ENCODE measurements at regions not wholly inside any gene's neighbourhood (a gene's known extent, or its start where the extent isn't known, plus 50 kb on each side); places are given as distances from the start of the nearest gene placed in this dataset.

DNA sequence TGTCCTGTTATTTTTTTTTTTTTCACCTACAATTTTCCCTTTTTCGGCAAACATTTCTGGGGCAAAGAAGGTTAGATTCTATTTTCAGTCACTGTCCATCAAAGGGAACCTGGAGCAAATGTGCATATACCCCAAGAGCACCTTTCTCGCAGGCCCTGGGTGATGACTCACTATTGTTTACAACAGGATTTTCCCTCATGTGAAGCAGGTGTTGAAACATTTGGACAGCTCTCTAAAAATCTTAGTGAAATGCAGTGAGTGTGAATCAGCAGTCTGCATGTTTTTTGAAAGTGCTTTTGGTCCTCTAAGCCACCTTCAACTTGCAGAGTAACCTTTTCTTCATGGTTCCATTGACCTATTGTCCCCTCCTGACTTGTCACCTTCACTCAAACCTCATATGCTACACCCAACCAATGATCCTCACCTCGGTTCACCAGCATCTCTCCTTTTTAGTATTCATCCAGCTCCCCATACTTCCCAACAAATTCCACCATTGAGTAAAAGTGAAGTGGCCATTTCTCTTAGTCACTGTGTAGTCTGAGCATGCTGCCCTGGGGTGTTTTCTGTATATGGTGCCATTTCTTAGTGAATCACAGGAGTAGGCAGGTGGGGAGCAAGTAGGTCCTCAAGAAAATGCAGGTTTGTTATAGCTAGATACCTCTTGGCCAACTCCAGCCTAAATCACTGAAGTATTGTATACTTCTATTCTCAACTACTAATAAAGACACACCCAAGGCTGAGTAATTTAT, 260.2 kb downstream of the BMP4 start:
- Histone ChIP-seq H3K36me3 (ENCODE audit: insufficient read depth) (no peaks in the 10 kb centered on the region), H3K4me1 (ENCODE audit: insufficient read depth) (no peaks in the 10 kb centered on the region), H3K4me3 (ENCODE audit: low read depth, low read length) (no peak overlapping the region), H3K27ac (ENCODE audit: low read depth) (no peak overlapping the region)
- DNase-seq (ENCODE audit: extremely low spot score) = no peak
- 86% methylated on average over 3 of the region's 3 CpGs for WGBS

GRCh38 chr14:53695692-53696214, 260.9 kb downstream of the BMP4 start:
- H3K4me3 ChIP-seq (ENCODE audit: low read depth, low read length) = no peak overlapping the region
- H3K36me3 ChIP-seq (ENCODE audit: insufficient read depth) = no peaks in the 10 kb centered on the region
- 96% methylated on average over 2 of the region's 2 CpGs for WGBS
- H3K4me1 ChIP-seq (ENCODE audit: insufficient read depth) = no peaks in the 10 kb centered on the region
- H3K27ac ChIP-seq (ENCODE audit: low read depth) = no peak overlapping the region
- DNase-seq (ENCODE audit: extremely low spot score) = no peak

DNA sequence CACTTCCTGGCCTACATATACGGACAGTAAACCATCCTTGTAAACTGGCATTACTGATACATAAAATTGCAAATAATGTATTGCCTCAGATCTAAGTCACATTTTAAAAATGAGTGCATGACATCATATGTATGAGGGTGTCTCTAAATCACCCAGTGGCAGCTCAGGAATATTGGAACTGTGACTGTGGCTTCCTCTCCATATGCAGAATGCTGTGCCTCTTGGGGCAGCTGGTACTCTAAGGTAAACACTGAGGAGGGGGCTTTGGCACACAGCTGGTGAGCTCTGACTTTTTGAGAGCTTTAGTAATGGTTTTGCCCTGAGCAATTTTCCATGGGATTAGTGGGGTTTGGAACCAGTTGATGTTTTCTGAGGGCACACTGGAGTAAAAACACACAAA, 263.7 kb downstream of the BMP4 start:
- 87% methylated on average over 1 of the region's 1 CpG for WGBS
- no peaks in the 10 kb centered on the region for H3K36me3 ChIP-seq (ENCODE audit: insufficient read depth)
- DNase-seq (ENCODE audit: extremely low spot score) = no peak
- H3K4me1 ChIP-seq (ENCODE audit: insufficient read depth) = no peaks in the 10 kb centered on the region
- no peak overlapping the region for H3K4me3 ChIP-seq (ENCODE audit: low read depth, low read length)
- H3K27ac ChIP-seq (ENCODE audit: low read depth) = no peak overlapping the region

DNA sequence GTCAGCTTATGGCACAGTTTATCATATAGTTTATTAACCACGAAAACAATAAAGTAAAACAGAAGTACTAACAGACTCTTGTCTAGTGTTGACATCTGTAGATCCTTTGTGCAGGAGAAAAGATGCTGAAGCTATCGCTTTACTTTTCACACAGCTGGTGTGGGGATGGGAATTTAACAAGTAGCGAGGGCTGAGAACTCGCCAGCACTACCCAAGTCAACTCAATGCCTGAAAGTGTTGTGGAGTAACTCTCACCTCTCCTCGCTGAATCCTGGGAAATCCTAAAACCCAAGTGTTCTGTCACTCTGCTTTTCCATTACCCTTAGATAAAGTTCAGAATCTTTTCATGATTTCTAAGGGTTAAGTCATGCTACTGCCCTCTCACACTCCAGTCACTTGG, 264.2 kb downstream of the BMP4 start:
- Histone ChIP-seq H3K27ac (ENCODE audit: low read depth) (no peak overlapping the region), H3K4me1 (ENCODE audit: insufficient read depth) (no peaks in the 10 kb centered on the region), H3K36me3 (ENCODE audit: insufficient read depth) (no peaks in the 10 kb centered on the region), H3K4me3 (ENCODE audit: low read depth, low read length) (no peak overlapping the region)
- 91% methylated on average over 5 of the region's 5 CpGs for WGBS
- DNase-seq (ENCODE audit: extremely low spot score) = no peak

DNA sequence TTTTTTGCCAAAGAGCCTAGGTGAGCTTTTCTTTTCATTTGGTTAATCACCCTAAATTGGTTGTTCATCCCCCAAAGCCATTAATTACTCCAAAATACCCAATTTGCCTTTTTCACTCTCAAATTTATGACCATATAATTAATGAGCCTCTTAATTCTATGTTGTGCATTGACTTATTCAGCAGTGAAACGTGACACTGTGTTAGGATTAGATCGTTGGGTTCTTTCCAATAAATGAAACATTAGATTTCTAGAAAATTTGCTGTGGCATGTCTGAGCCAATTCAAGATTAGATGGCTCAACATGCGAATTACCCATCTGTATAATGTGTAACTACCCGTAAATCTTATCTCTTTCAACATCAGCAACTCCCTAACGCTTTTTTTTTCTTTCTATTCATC, 273.4 kb downstream of the BMP4 start:
- H3K4me3 ChIP-seq (ENCODE audit: low read depth, low read length) = no peak overlapping the region
- no peaks in the 10 kb centered on the region for H3K36me3 ChIP-seq (ENCODE audit: insufficient read depth)
- H3K4me1 ChIP-seq (ENCODE audit: insufficient read depth) = no peaks in the 10 kb centered on the region
- no peak for DNase-seq (ENCODE audit: extremely low spot score)
- no peak overlapping the region for H3K27ac ChIP-seq (ENCODE audit: low read depth)
- WGBS = 42% methylated on average over 5 of the region's 5 CpGs

DNA sequence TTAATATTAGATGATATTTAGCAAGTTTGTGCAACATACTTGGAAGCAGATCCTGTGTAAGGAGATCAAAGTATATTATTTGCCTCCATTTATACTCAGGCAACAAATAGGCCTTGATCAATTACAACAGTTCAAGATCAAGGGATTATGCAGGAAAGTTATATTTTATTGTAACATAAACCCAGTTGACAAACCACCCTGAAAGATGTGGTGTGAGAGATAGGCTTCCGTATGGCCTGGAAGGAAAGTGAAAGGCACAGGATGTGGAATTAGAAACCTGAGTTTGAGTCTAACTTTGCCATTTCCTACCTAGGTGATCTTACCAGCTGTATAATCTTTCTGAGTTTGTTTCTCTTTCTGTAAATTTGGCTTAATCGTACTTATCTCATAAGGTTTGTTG, 284.1 kb downstream of the BMP4 start:
- WGBS = 79% methylated on average over 2 of the region's 2 CpGs
- no peaks in the 10 kb centered on the region for H3K4me1 ChIP-seq (ENCODE audit: insufficient read depth)
- no peak for DNase-seq (ENCODE audit: extremely low spot score)

DNA sequence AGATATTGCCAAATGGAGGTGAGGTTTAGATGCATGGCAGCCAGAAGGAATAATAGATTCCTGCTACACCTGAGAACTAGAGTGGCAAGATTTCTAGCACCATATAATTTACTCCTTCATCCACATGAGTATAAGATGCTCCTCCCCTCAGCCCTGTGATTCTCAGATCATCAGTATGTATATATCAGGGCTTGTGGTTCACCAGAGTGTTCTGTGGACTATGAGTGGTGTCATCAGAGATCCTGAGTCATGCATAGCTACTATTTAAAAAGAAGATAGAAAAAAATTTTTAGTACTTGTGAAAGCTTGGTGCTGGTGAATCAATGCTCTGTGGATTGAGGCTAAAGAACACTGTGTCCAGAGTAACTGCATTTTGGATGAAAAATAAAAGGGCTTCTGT, 285.9 kb downstream of the BMP4 start:
- DNase-seq (ENCODE audit: extremely low spot score) = no peak
- Histone ChIP-seq H3K4me3 (ENCODE audit: low read depth, low read length) (no peak overlapping the region), H3K4me1 (ENCODE audit: insufficient read depth) (no peaks in the 10 kb centered on the region), H3K36me3 (ENCODE audit: insufficient read depth) (no peaks in the 10 kb centered on the region), H3K27ac (ENCODE audit: low read depth) (no peak overlapping the region)

More for the DNA sequence above, 284.1 kb downstream of the BMP4 start:
- H3K4me3 ChIP-seq (ENCODE audit: low read depth, low read length) = no peak overlapping the region
- H3K27ac ChIP-seq (ENCODE audit: low read depth) = no peak overlapping the region
- H3K36me3 ChIP-seq (ENCODE audit: insufficient read depth) = no peaks in the 10 kb centered on the region

DNA sequence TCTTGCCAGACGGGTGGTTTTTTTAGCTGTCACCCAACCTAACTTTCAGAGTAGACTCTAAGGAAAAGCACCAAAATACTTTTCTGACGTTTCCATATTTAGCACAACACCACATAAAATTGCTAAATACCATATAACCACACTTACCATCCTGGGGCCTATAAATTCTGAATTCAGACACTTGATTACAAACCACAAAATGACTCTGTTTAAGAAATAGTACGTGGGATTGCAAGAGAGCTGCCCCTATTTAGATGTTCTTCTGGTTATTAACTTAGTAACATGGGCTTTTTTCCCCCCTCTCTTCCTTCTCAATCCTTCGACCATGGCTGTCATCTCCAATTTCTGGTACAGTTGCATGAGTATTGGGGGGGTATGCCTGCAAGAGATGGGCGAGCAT, 287.7 kb downstream of the BMP4 start:
- H3K4me1 ChIP-seq (ENCODE audit: insufficient read depth) = no peaks in the 10 kb centered on the region
- H3K4me3 ChIP-seq (ENCODE audit: low read depth, low read length) = no peak overlapping the region
- no peak for DNase-seq (ENCODE audit: extremely low spot score)
- no peaks in the 10 kb centered on the region for H3K36me3 ChIP-seq (ENCODE audit: insufficient read depth)
- 58% methylated on average over 5 of the region's 5 CpGs for WGBS
- no peak overlapping the region for H3K27ac ChIP-seq (ENCODE audit: low read depth)

GRCh38 chr14:53663709-53664108, 292.9 kb downstream of the BMP4 start:
- Histone ChIP-seq H3K27ac (ENCODE audit: low read depth) (no peak overlapping the region), H3K4me1 (ENCODE audit: insufficient read depth) (no peaks in the 10 kb centered on the region), H3K4me3 (ENCODE audit: low read depth, low read length) (no peak overlapping the region), H3K36me3 (ENCODE audit: insufficient read depth) (no peaks in the 10 kb centered on the region)
- 67% methylated on average over 3 of the region's 3 CpGs for WGBS
- no peak for DNase-seq (ENCODE audit: extremely low spot score)

GRCh38 chr14:53655080-53655785, 301.4 kb downstream of the BMP4 start:
- Histone ChIP-seq H3K27ac (ENCODE audit: low read depth) (no peak overlapping the region), H3K4me1 (ENCODE audit: insufficient read depth) (no peaks in the 10 kb centered on the region), H3K4me3 (ENCODE audit: low read depth, low read length) (no peak overlapping the region), H3K36me3 (ENCODE audit: insufficient read depth) (no peaks in the 10 kb centered on the region)
- DNase-seq (ENCODE audit: extremely low spot score) = no peak
- 44% methylated on average over 3 of the region's 3 CpGs for WGBS

DNA sequence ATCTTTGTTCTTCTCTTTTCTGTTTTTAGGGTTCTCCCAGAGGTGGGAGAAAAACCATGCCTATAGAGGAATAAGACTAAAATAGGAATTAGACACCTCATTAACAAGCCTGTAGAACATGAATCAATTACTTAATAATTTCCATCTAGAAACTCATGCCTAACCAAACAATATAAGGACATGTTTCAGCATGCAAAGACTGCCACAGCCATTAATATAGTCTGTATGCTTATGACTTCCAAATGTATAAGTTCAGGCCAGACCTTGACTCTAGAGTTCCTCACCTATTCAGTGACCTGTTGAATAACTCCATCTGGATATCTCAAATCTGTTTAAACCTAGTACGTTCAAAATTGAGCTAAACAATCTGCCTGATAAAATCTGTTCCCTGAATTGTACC, 304.6 kb downstream of the BMP4 start:
- no peak overlapping the region for H3K4me3 ChIP-seq (ENCODE audit: low read depth, low read length)
- WGBS = 72% methylated on average over 1 of the region's 1 CpG
- DNase-seq (ENCODE audit: extremely low spot score) = no peak
- no peak overlapping the region for H3K27ac ChIP-seq (ENCODE audit: low read depth)
- no peaks in the 10 kb centered on the region for H3K36me3 ChIP-seq (ENCODE audit: insufficient read depth)
- no peaks in the 10 kb centered on the region for H3K4me1 ChIP-seq (ENCODE audit: insufficient read depth)

- 80% methylated on average over 3 of the region's 3 CpGs for WGBS
- no peaks in the 10 kb centered on the region for H3K4me1 ChIP-seq (ENCODE audit: insufficient read depth)
- H3K4me3 ChIP-seq (ENCODE audit: low read depth, low read length) = no peak overlapping the region
- H3K27ac ChIP-seq (ENCODE audit: low read depth) = no peak overlapping the region
- H3K36me3 ChIP-seq (ENCODE audit: insufficient read depth) = no peaks in the 10 kb centered on the region
- no peak for DNase-seq (ENCODE audit: extremely low spot score)
These were observed 305.4 kb downstream of the BMP4 start for GRCh38 chr14:53651096-53651740.

DNA sequence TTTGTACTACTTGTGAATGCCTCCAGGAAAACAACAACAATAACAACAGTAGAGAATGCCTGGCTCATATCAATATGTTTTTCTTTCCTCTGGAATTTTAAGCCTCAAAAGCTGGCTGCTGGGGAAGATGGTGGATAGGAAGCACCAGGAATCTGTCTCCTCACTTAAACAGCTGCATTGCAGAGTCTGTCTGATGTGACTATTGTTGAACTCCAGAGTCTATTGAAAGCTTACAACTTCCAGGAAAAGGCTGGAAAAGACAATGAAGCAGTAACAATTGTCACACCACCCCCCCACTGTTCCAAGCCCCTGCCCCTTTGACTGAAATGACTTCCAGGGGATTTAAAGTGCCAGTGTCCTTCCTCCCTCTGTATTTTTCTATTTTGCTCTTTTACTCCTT, 309.7 kb downstream of the BMP4 start:
- DNase-seq (ENCODE audit: extremely low spot score) = no peak
- no peak overlapping the region for H3K4me3 ChIP-seq (ENCODE audit: low read depth, low read length)
- no peaks in the 10 kb centered on the region for H3K36me3 ChIP-seq (ENCODE audit: insufficient read depth)
- H3K4me1 ChIP-seq (ENCODE audit: insufficient read depth) = no peaks in the 10 kb centered on the region
- no peak overlapping the region for H3K27ac ChIP-seq (ENCODE audit: low read depth)

DNA sequence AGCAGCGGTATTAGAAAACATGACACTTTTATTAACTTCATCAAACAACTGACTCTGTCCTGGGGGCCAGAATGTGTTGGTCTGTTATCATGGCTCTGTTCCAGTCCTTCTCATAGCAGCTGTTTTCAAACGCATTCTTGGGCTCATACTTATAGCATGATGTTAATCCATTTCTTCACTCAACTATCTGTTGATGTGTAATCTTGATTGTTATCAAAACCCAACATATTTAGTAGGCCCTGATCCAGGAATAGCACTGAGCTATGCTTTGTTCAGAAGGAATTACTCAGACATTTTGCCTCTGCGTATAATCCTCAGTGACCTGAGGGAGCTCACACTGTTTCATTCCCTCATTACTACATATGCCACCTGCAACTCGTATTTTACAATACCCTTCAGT, 315.9 kb downstream of the BMP4 start:
- Histone ChIP-seq H3K4me1 (ENCODE audit: insufficient read depth) (no peaks in the 10 kb centered on the region), H3K27ac (ENCODE audit: low read depth) (no peak overlapping the region), H3K36me3 (ENCODE audit: insufficient read depth) (no peaks in the 10 kb centered on the region), H3K4me3 (ENCODE audit: low read depth, low read length) (no peak overlapping the region)
- DNase-seq (ENCODE audit: extremely low spot score) = no peak
- 37% methylated on average over 4 of the region's 4 CpGs for WGBS

All from urinary bladder (tissue), 3 donors.